Testis (tissue), 2 donors: ENCODE measurements at regions not wholly inside any gene's neighbourhood (a gene's known extent, or its start where the extent isn't known, plus 50 kb on each side); places are given as distances from the start of the nearest gene placed in this dataset.

ENCODE experiments used
- DNase-seq: peaks from one replicate; pipeline ENCODE4 v3.0.0-alpha.2; 2019
- H3K27ac ChIP-seq, 2 donors: fragments of 200-600 bp; sonication (generic); one replicate each; pipeline ENCODE4 v1.5.1; 2019
- H3K27me3 ChIP-seq: fragments of 200-600 bp; sonication (generic); one replicate; pipeline ENCODE4 v1.5.1; 2019
- H3K36me3 ChIP-seq: fragments of 200-600 bp; sonication (generic); one replicate; pipeline ENCODE4 v1.5.1; 2017; ENCODE audit warnings: low read depth; ENCODE audit errors: missing control alignments
- H3K4me1 ChIP-seq: fragments of 200-600 bp; sonication (generic); one replicate; pipeline ENCODE4 v1.5.1; 2019
- H3K4me3 ChIP-seq, 2 donors: fragments of 200-600 bp; sonication (generic); one replicate each; pipeline ENCODE4 v1.5.1; 2017 to 2019
- H3K9me3 ChIP-seq: fragments of 200-600 bp; sonication (generic); one replicate; pipeline ENCODE4 v1.5.1; 2017
- CTCF ChIP-seq, 3 experiments: fragments of 450-650 bp in 2 of 3; fragments of 200-600 bp in 1 of 3; sonication (generic) in 1 of 3; IDR thresholded peaks; one replicate each; pipeline ENCODE4 v1.5.1; 2016 to 2019; ENCODE audit warnings: antibody characterized with exemption in 3 of 3, mild to moderate bottlenecking in 2 of 3, moderate library complexity in 1 of 3
- POLR2A ChIP-seq: fragments of 450-650 bp; IDR thresholded peaks from one replicate; pipeline ENCODE4 v1.6.1; 2017; ENCODE audit warnings: antibody characterized with exemption, mild to moderate bottlenecking, moderate library complexity
- WGBS, 2 donors: methylation state at CpG; one replicate each; pipeline ENCODE4 v1.1.5; 2018; 5-methylcytosine and 5-hydroxymethylcytosine counted together
- intact Hi-C: fragments of 100-400 bp; cut with DNase I; formaldehyde crosslinking; loops from one replicate; pipeline ENCODE4 v1.15.1; 2023; ENCODE audit warnings: low total_unique reads

GRCh38 chr14:29236848-29237247 lies 470.3 kb downstream of the FOXG1 start:
- no peak for DNase-seq

GRCh38 chr14:29240066-29240465 lies 473.5 kb downstream of the FOXG1 start:
- Histone ChIP-seq H3K27me3 (no peaks in the 10 kb centered on the region), H3K9me3 (no peaks in the 10 kb centered on the region), H3K27ac (no peak overlapping the region), H3K36me3 (no peaks in the 10 kb centered on the region), H3K4me3 (no peak overlapping the region), H3K4me1 (no peaks in the 10 kb centered on the region)
- 91 to 96% methylated on average over 3 of the region's 3 CpGs for WGBS, 2 donors
- DNase-seq: no peak
- no peak for TF ChIP-seq CTCF (IDR thresholded peaks at IDR 0.05)
- intact Hi-C loops: no loop called here

More at GRCh38 chr14:29236848-29237247, 470.3 kb downstream of the FOXG1 start:
- intact Hi-C loops: no loop called here
- Histone ChIP-seq H3K4me1 (no peaks in the 10 kb centered on the region), H3K4me3 (no peak overlapping the region), H3K9me3 (no peaks in the 10 kb centered on the region), H3K36me3 (no peaks in the 10 kb centered on the region), H3K27me3 (no peaks in the 10 kb centered on the region), H3K27ac (no peak overlapping the region)
- TF ChIP-seq POLR2A (no peak), CTCF (IDR thresholded peaks at IDR 0.05) (no peak)
- 64 to 68% methylated on average over 2 of the region's 2 CpGs for WGBS, 2 donors

DNA sequence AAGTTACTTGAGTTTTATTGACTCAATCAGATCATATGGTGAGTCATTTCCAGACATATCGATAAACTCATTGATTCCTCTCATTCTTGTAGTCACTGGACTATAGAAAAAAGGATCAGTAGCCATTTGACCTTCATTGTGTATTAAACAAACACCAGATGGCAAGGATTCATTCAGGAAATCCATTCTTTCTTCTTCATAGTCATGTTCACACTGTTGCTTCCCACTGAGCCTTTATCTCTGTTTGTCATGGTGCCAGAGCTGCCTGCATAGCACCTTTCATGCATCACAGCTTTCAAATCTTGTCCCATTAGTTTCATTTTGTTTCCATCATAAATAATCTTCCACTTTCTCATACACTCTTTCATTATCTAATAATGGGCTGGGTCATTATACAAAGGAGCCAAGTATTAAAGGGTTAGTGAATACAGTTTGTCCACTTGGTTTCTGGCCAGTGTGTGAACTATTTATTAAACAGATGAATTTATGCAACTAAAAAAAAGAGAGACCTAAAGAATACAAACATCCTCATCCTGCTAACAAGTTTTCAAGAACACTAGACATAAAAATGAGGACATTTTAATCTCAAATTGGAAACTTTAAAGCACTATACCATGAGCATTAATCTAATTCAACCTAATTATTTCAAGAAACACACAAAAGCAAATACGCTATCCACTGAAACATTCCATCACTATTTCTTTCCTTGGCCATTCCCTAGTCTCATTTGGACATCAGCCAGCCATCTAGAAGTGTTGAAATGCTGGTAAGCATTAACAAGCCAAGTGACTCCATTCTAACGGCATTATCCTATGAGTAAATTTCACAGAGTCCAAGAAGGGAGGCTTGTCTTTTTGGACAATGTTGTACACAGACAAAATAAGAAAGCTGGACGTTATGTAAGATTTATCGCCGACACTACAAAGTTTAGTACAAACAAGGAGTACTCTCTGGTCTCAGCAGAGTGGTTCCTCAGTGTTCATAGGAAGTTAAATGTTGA lies 476.5 kb downstream of the FOXG1 start:
- no peak for TF ChIP-seq CTCF (IDR thresholded peaks at IDR 0.05)
- no peak for TF ChIP-seq POLR2A
- DNase-seq: no peak
- Histone ChIP-seq H3K36me3 (no peaks in the 10 kb centered on the region), H3K27me3 (no peaks in the 10 kb centered on the region), H3K9me3 (no peaks in the 10 kb centered on the region), H3K27ac (no peak overlapping the region), H3K4me3 (no peak overlapping the region), H3K4me1 (no peaks in the 10 kb centered on the region)
- WGBS, 2 donors: 27 to 41% methylated on average over 6 of the region's 6 CpGs
- intact Hi-C loops: no loop called here

DNA sequence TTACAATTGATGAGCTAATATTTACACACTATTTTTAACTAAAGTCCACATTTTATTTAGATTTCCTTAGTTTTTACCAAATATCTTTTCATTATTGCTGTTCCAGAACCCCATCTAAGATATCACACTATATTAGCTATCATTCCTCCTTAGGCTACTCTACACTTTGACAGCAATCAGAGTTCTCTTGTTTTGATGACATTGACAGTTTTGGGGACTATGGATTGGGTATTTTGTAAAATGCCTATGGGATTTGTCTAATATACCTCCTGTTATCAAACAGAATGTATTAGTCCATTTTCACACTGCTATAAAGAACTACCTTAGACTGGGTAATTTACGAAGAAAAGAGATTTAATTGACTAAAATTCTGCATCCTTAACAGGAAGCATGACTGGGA lies 489.1 kb downstream of the FOXG1 start:
- H3K4me3 ChIP-seq: no peak overlapping the region
- DNase-seq: no peak
- H3K9me3 ChIP-seq: no peaks in the 10 kb centered on the region
- whole genome bisulfite sequencing, 2 donors: 86% methylated on average over 1 of the region's 1 CpG
- H3K4me1 ChIP-seq: no peaks in the 10 kb centered on the region
- TF ChIP-seq POLR2A: no peak
- no peak for TF ChIP-seq CTCF (IDR thresholded peaks at IDR 0.05)
- H3K36me3 ChIP-seq: no peaks in the 10 kb centered on the region
- intact Hi-C loops: no loop called here
- no peaks in the 10 kb centered on the region for H3K27me3 ChIP-seq
- H3K27ac ChIP-seq: no peak overlapping the region

GRCh38 chr14:29262979-29263378 lies 496.4 kb downstream of the FOXG1 start:
- no peaks in the 10 kb centered on the region for H3K36me3 ChIP-seq
- WGBS, 2 donors: 90 to 98% methylated on average over 1 of the region's 1 CpG
- intact Hi-C loops: no loop called here
- H3K27ac ChIP-seq: no peak overlapping the region
- no peaks in the 10 kb centered on the region for H3K27me3 ChIP-seq
- no peaks in the 10 kb centered on the region for H3K4me1 ChIP-seq
- no peak for TF ChIP-seq POLR2A
- TF ChIP-seq CTCF (IDR thresholded peaks at IDR 0.05): no peak
- no peaks in the 10 kb centered on the region for H3K9me3 ChIP-seq
- H3K4me3 ChIP-seq: no peak overlapping the region
- no peak for DNase-seq
